ENCODE measurements at regions not wholly inside any gene's neighbourhood (a gene's known extent, or its start where the extent isn't known, plus 50 kb on each side); places are given as distances from the start of the nearest gene placed in this dataset.

GRCh38 chr2:144071461-144071860 is 448.5 kb downstream of the ZEB2 start:
- no peak for DNase-seq

- no peak for DNase-seq
Observed at GRCh38 chr2:144067506-144067905, 452.4 kb downstream of the ZEB2 start.

DNA sequence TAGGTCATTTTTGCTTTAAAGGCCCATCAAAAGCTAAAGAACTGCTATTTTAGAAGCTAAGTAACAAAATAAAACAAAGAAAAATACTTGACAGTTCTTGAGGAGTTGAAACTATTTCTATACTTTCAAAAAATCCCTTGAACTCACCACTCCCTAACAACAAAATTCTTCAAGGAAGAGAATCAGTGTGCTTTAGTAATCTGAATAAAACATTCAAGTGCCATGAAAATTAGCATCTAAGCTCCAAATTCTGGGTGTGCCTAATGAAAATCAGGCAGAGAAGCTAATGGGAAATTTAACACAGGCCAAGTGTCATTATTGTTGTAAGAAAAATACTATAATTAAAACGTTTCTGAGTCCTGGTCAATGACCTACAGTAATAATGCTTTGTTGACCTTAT is 456.3 kb downstream of the ZEB2 start:
- no peak for DNase-seq

GRCh38 chr2:144054911-144055310 is 465.0 kb downstream of the ZEB2 start:
- DNase-seq, result no peak

- DNase-seq, result no peak
Observed at GRCh38 chr2:144052083-144052482, 467.8 kb downstream of the ZEB2 start.

GRCh38 chr2:144049137-144049536 is 470.8 kb downstream of the ZEB2 start:
- no peak for DNase-seq

GRCh38 chr2:144048631-144049060 is 471.3 kb downstream of the ZEB2 start:
- DNase-seq, result no peak

GRCh38 chr2:144042751-144043150 is 477.2 kb downstream of the ZEB2 start:
- DNase-seq, result no peak

DNA sequence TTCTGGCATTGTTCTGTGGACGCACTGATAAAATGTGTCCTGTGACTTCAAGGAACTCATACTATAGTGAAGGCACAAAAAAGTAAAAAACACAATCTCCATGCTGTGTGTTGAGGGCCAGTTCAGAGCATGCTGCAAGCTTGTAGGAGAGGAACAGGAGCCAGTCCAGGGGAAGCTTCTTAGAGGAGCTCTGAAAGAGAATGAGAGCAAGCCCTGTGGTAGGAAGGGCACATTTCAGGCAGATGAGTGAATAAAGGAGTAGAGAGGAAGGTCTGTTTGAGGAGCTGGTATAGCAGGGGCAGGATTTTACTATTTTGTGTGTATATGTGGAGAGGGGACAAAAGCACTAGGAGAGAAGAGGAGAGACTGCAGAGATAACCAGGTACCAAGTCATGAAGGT is 478.3 kb downstream of the ZEB2 start:
- DNase-seq, result no peak

GRCh38 chr2:144040834-144041233 is 479.1 kb downstream of the ZEB2 start:
- DNase-seq, result no peak

DNA sequence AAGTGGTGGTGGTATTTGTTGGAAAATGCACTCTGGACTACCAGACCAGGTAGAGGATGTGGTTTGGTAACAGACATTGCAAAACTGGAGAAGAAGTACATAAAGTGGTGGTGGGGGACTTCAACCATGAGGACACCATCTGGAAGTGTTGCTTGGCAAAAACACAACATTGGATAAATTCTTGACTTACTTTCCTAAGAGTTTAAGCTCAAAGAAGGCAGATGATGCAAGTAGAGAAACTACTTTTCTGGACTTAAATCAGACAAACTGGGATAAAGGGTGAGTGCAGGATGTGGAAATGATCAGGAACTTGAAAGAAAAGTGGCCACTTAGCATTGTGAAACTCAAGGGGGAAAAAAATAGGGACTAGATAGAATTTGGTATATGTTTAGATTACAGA is 487.4 kb downstream of the ZEB2 start:
- no peak for DNase-seq

GRCh38 chr2:144030791-144031190 is 489.1 kb downstream of the ZEB2 start:
- DNase-seq, result no peak

DNA sequence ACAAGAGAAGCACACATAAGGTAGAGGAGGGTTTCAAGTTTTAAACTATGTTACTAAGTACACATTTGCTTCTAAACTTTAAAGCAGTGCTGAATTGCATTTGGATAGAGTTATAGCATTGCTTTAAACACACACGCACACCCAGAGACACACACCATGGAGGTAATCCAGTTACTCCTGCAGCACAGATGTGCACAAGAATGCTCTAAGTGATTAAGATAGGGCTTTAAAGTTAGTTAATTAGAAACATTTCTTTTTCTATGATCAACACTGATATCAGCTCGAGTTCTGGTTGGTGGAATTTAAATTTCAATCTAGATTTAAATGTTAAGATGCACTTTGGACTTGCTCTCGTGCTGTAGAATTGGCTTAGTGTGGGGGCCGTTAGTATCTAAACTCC is 492.3 kb downstream of the ZEB2 start:
- DNase-seq, result no peak

GRCh38 chr2:144026753-144027152 is 493.2 kb downstream of the ZEB2 start:
- no peak for DNase-seq

DNA sequence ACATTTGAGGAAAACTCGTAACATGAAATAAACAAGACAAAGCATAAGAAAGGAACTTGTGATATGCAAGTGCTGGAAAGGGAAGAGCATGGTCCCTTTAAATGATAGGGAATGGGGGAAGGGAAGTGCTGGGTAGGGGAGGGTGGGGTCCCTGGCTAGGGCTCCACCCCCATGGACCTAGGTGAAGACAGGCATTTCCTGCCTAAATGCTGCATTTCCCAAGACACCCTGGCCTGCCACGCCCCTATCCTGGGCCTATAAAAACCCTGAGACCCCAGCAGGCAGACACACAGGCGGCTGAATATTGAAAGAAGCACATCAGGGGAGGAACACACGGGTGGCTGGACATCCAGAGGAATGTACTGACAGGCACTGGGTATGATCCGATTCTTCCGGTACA is 499.9 kb downstream of the ZEB2 start:
- DNase-seq, result no peak

GRCh38 chr2:144015655-144016245 is 504.2 kb downstream of the ZEB2 start:
- DNase-seq, result no peak

DNA sequence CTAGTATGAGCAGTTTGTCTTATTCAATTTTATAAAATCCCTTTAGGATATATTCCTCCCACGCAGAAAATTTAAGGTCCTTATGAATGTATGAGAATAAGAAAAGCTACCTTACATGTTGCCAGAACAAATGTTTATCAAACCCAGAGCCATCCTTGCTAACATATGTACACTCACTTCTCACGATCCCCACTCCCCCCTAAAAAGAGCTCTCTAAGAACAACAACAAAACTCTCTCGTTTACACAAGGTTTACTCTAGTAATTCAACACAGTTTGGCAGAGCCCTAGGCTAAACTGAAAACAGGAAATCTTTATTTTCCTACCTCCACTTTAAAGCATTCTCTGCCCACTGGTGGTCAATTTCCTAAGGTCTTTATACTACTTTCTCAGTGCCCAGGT is 504.9 kb downstream of the ZEB2 start:
- no peak for DNase-seq

- DNase-seq, result no peak
Observed at GRCh38 chr2:144014103-144014502, 505.8 kb downstream of the ZEB2 start.

GRCh38 chr2:144012304-144012703 is 507.6 kb downstream of the ZEB2 start:
- no peak for DNase-seq

- no peak for DNase-seq
Observed at GRCh38 chr2:144011553-144011952, 508.4 kb downstream of the ZEB2 start.

GRCh38 chr2:144011098-144011497 is 508.8 kb downstream of the ZEB2 start:
- no peak for DNase-seq

GRCh38 chr2:144010096-144010836 is 509.7 kb downstream of the ZEB2 start:
- no peak for DNase-seq

- DNase-seq, result no peak
Observed at GRCh38 chr2:144006139-144006538, 513.8 kb downstream of the ZEB2 start.

DNA sequence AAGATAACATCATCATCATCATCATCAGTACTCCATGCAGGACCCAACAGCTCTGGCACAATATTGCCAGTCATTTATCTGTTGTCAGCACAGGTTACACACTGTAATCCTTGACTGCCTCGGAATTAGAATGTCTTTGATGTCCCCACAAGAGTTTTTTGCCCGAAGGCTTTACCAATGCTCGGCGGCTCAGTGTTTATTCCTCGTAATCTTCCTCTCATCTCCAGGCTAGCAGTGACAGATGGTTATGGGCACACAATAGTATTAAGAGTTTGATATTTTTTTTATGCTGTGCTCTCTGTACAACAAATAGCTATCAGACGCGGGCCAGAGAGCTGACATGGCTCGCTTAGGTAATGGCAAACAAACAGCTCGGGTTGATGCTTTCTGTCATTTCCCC is 515.2 kb downstream of the ZEB2 start:
- DNase-seq, result no peak
